ENCODE measurements at regions not wholly inside any gene's neighbourhood (a gene's known extent, or its start where the extent isn't known, plus 50 kb on each side); places are given as distances from the start of the nearest gene placed in this dataset.

- TF ChIP-seq JUND (IDR thresholded peaks at IDR 0.05) (no peak), CTCF (IDR thresholded peaks at IDR 0.05; ENCODE audit: low read depth, low read length, missing input control) (no peak), RAD21 (IDR thresholded peaks at IDR 0.05) (no peak), REST (IDR thresholded peaks at IDR 0.05) (no peak), RXRA (IDR thresholded peaks at IDR 0.05) (no peak)
These were observed 590.3 kb upstream of the SORCS1 start for GRCh38 chr10:107754814-107755213.

Measured in liver (tissue), 3 donors.